Testis (tissue), 2 donors: ENCODE measurements at regions not wholly inside any gene's neighbourhood (a gene's known extent, or its start where the extent isn't known, plus 50 kb on each side); places are given as distances from the start of the nearest gene placed in this dataset.

ENCODE experiments used
- DNase-seq: peaks from one replicate; pipeline ENCODE4 v3.0.0-alpha.2; 2019
- H3K27ac ChIP-seq, 2 donors: fragments of 200-600 bp; sonication (generic); one replicate each; pipeline ENCODE4 v1.5.1; 2019
- H3K27me3 ChIP-seq: fragments of 200-600 bp; sonication (generic); one replicate; pipeline ENCODE4 v1.5.1; 2019
- H3K36me3 ChIP-seq: fragments of 200-600 bp; sonication (generic); one replicate; pipeline ENCODE4 v1.5.1; 2017; ENCODE audit warnings: low read depth; ENCODE audit errors: missing control alignments
- H3K4me1 ChIP-seq: fragments of 200-600 bp; sonication (generic); one replicate; pipeline ENCODE4 v1.5.1; 2019
- H3K4me3 ChIP-seq, 2 donors: fragments of 200-600 bp; sonication (generic); one replicate each; pipeline ENCODE4 v1.5.1; 2017 to 2019
- H3K9me3 ChIP-seq: fragments of 200-600 bp; sonication (generic); one replicate; pipeline ENCODE4 v1.5.1; 2017
- POLR2A ChIP-seq: fragments of 450-650 bp; IDR thresholded peaks from one replicate; pipeline ENCODE4 v1.6.1; 2017; ENCODE audit warnings: antibody characterized with exemption, mild to moderate bottlenecking, moderate library complexity
- WGBS, 2 donors: methylation state at CpG; one replicate each; pipeline ENCODE4 v1.1.5; 2018; 5-methylcytosine and 5-hydroxymethylcytosine counted together
- intact Hi-C: fragments of 100-400 bp; cut with DNase I; formaldehyde crosslinking; loops from one replicate; pipeline ENCODE4 v1.15.1; 2023; ENCODE audit warnings: low total_unique reads
- TF ChIP-seq, protein P1 (sequence below), 3 experiments: fragments of 450-650 bp in 2 of 3; fragments of 200-600 bp in 1 of 3; sonication (generic) in 1 of 3; IDR thresholded peaks; one replicate each; pipeline ENCODE4 v1.5.1; 2016 to 2019; ENCODE audit warnings: antibody characterized with exemption in 3 of 3, mild to moderate bottlenecking in 2 of 3, moderate library complexity in 1 of 3

GRCh38 chr3:29167180-29167579 is 113.7 kb upstream of the RBMS3 start:
- H3K4me1 ChIP-seq: no peaks in the 10 kb centered on the region
- no peaks in the 10 kb centered on the region for H3K27me3 ChIP-seq
- no peaks in the 10 kb centered on the region for H3K9me3 ChIP-seq
- 91 to 93% methylated on average over 1 of the region's 1 CpG for WGBS, 2 donors
- DNase-seq: no peak
- TF ChIP-seq POLR2A: no peak
- TF ChIP-seq, protein P1, sequence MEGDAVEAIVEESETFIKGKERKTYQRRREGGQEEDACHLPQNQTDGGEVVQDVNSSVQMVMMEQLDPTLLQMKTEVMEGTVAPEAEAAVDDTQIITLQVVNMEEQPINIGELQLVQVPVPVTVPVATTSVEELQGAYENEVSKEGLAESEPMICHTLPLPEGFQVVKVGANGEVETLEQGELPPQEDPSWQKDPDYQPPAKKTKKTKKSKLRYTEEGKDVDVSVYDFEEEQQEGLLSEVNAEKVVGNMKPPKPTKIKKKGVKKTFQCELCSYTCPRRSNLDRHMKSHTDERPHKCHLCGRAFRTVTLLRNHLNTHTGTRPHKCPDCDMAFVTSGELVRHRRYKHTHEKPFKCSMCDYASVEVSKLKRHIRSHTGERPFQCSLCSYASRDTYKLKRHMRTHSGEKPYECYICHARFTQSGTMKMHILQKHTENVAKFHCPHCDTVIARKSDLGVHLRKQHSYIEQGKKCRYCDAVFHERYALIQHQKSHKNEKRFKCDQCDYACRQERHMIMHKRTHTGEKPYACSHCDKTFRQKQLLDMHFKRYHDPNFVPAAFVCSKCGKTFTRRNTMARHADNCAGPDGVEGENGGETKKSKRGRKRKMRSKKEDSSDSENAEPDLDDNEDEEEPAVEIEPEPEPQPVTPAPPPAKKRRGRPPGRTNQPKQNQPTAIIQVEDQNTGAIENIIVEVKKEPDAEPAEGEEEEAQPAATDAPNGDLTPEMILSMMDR (IDR thresholded peaks at IDR 0.05): no peak
- no peaks in the 10 kb centered on the region for H3K36me3 ChIP-seq
- no peak overlapping the region for H3K4me3 ChIP-seq
- no peak overlapping the region for H3K27ac ChIP-seq
- intact Hi-C loops: no loop called here

GRCh38 chr3:29168081-29168480 is 112.8 kb upstream of the RBMS3 start:
- no peaks in the 10 kb centered on the region for H3K4me1 ChIP-seq
- H3K9me3 ChIP-seq: no peaks in the 10 kb centered on the region
- H3K27ac ChIP-seq: no peak overlapping the region
- WGBS, 2 donors: 84% methylated on average over 2 of the region's 2 CpGs
- no peaks in the 10 kb centered on the region for H3K36me3 ChIP-seq
- no peak for DNase-seq
- TF ChIP-seq POLR2A: no peak
- TF ChIP-seq, protein P1 (IDR thresholded peaks at IDR 0.05): no peak
- H3K4me3 ChIP-seq: no peak overlapping the region
- intact Hi-C loops: no loop called here
- H3K27me3 ChIP-seq: no peaks in the 10 kb centered on the region

GRCh38 chr3:29168696-29169095 is 112.2 kb upstream of the RBMS3 start:
- Histone ChIP-seq H3K27me3 (no peaks in the 10 kb centered on the region), H3K36me3 (no peaks in the 10 kb centered on the region), H3K4me3 (no peak overlapping the region), H3K27ac (no peak overlapping the region), H3K4me1 (no peaks in the 10 kb centered on the region), H3K9me3 (no peaks in the 10 kb centered on the region)
- DNase-seq: no peak
- WGBS, 2 donors: 77 to 78% methylated on average over 1 of the region's 1 CpG
- intact Hi-C loops: no loop called here
- TF ChIP-seq, protein P1 (IDR thresholded peaks at IDR 0.05): no peak
- TF ChIP-seq POLR2A: no peak

GRCh38 chr3:29169451-29169850 is 111.4 kb upstream of the RBMS3 start:
- Histone ChIP-seq H3K27ac (no peak overlapping the region), H3K4me1 (no peaks in the 10 kb centered on the region), H3K9me3 (no peaks in the 10 kb centered on the region), H3K4me3 (no peak overlapping the region), H3K27me3 (no peaks in the 10 kb centered on the region), H3K36me3 (no peaks in the 10 kb centered on the region)
- WGBS, 2 donors: 47 to 61% methylated on average over 3 of the region's 3 CpGs
- DNase-seq: no peak
- intact Hi-C loops: no loop called here
- no peak for TF ChIP-seq POLR2A
- TF ChIP-seq, protein P1 (IDR thresholded peaks at IDR 0.05): no peak
